PC-9 (cell line): ENCODE measurements at regions not wholly inside any gene's neighbourhood (a gene's known extent, or its start where the extent isn't known, plus 50 kb on each side); places are given as distances from the start of the nearest gene placed in this dataset.

Experiments
- CTCF ChIP-seq: fragments of 200-600 bp; sonication (generic); conservative IDR thresholded peaks from 2 replicates; pipeline ENCODE4 v1.6.1; 2017; ENCODE audit warnings: mixed run types, antibody characterized with exemption, mild to moderate bottlenecking, moderate library complexity
- EZH2 ChIP-seq: fragments of 200-600 bp; sonication (generic); IDR thresholded peaks from 2 replicates; pipeline ENCODE4 v1.8.0; 2017; ENCODE audit warnings: antibody characterized with exemption, low read depth

DNA sequence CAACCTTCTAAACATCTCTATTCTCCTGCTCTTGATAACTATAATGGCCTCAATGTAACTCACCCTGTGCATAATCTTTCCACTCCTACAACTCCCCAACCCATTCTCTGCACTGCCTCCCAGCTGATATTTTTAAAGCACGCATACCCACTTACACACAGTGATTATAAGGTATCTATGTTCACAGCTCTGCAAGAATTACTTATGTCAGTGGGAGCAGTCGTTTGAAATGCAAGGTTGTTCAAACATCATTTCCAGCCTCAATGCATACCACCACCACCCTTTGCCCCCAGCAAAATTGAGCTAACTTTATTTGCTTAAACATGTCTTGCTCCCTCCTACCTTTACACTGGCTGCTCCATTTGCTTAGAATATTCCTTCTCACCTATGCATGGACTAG, 506.0 kb downstream of the RFPL4B start:
- TF ChIP-seq CTCF (no peak), EZH2 (no peak)
